HL-60/S4 (cell line): ENCODE measurements at regions not wholly inside any gene's neighbourhood (a gene's known extent, or its start where the extent isn't known, plus 50 kb on each side); places are given as distances from the start of the nearest gene placed in this dataset.

Experiments used
- in situ Hi-C: fragments of 300-500 bp; cut with MboI; formaldehyde crosslinking; loops from 2 replicates; pipeline ENCODE4 v1.14.3; 2022; ENCODE audit warnings: low sequenced_read_pairs

- in situ Hi-C loops, result loop anchor here (10.0 to 25.0 kb wide), 3 partner anchors 445 to 1085 kb away; partner anchors contain the start of gene BCL11A
Observed at GRCh38 chr2:60109744-60110143, 443.7 kb downstream of the BCL11A start.

- in situ Hi-C loops, result loop anchor here (10.0 to 25.0 kb wide), 2 partner anchors 448 to 795 kb away; partner anchors contain the start of gene BCL11A
Observed at GRCh38 chr2:60106836-60107529, 446.5 kb downstream of the BCL11A start.

- in situ Hi-C loops, result loop anchor here (10.0 to 25.0 kb wide), 2 partner anchors 449 to 794 kb away; partner anchors contain the start of gene BCL11A
Observed at GRCh38 chr2:60105906-60106305, 447.5 kb downstream of the BCL11A start.

GRCh38 chr2:60104514-60105505 is 448.6 kb downstream of the BCL11A start:
- in situ Hi-C loops, result loop anchor here (10.0 to 25.0 kb wide), 2 partner anchors 450 to 793 kb away; partner anchors contain the start of gene BCL11A

GRCh38 chr2:60100034-60100433 is 453.4 kb downstream of the BCL11A start:
- in situ Hi-C loops, result loop anchor here (10.0 to 25.0 kb wide), 2 partner anchors 455 to 788 kb away; partner anchors contain the start of gene BCL11A

- in situ Hi-C loops, result no loop called here
Observed at GRCh38 chr2:60098996-60099395, 454.5 kb downstream of the BCL11A start.

- in situ Hi-C loops, result no loop called here
Observed at GRCh38 chr2:60097298-60097697, 456.2 kb downstream of the BCL11A start.

GRCh38 chr2:60096556-60096955 is 456.9 kb downstream of the BCL11A start:
- in situ Hi-C loops, result no loop called here

- in situ Hi-C loops, result no loop called here
Observed at GRCh38 chr2:60095903-60096302, 457.6 kb downstream of the BCL11A start.

GRCh38 chr2:60095202-60095815 is 458.1 kb downstream of the BCL11A start:
- in situ Hi-C loops, result no loop called here

GRCh38 chr2:60094450-60094929 is 459.0 kb downstream of the BCL11A start:
- in situ Hi-C loops, result no loop called here

- in situ Hi-C loops, result no loop called here
Observed at GRCh38 chr2:60092781-60093180, 460.7 kb downstream of the BCL11A start.

GRCh38 chr2:60091894-60092293 is 461.6 kb downstream of the BCL11A start:
- in situ Hi-C loops, result no loop called here

- in situ Hi-C loops, result no loop called here
Observed at GRCh38 chr2:60091266-60091665, 462.2 kb downstream of the BCL11A start.

GRCh38 chr2:60079562-60079961 is 473.9 kb downstream of the BCL11A start:
- in situ Hi-C loops, result no loop called here

GRCh38 chr2:60075048-60075447 is 478.4 kb downstream of the BCL11A start:
- in situ Hi-C loops, result no loop called here

GRCh38 chr2:60073201-60073600 is 480.3 kb downstream of the BCL11A start:
- in situ Hi-C loops, result no loop called here

GRCh38 chr2:60072609-60073008 is 480.8 kb downstream of the BCL11A start:
- in situ Hi-C loops, result no loop called here

GRCh38 chr2:60071490-60071831 is 482.0 kb downstream of the BCL11A start:
- in situ Hi-C loops, result no loop called here

- in situ Hi-C loops, result no loop called here
Observed at GRCh38 chr2:60070736-60071489, 482.5 kb downstream of the BCL11A start.
